WTC11 (cell line): ENCODE measurements at regions not wholly inside any gene's neighbourhood (a gene's known extent, or its start where the extent isn't known, plus 50 kb on each side); places are given as distances from the start of the nearest gene placed in this dataset.

Experiments used
- ATAC-seq: fragments of 200-7000 bp; cut with Tn5 transposase; 2 replicates; pipeline ENCODE4 v1.10.0; 2021; ENCODE audit warnings: mild to moderate bottlenecking, moderate library complexity
- CTCF ChIA-PET: fragments of 300-600 bp; sonication (Branson Sonifier 250); formaldehyde crosslinking; loops from one replicate; lab custom pipeline; 2021; ENCODE audit warnings: antibody characterized with exemption; lab: Charles Lee
- POLR2A ChIA-PET: fragments of 350-600 bp; sonication (Branson Sonifier 250); formaldehyde crosslinking; loops from one replicate; lab custom pipeline; 2021; ENCODE audit warnings: antibody characterized with exemption; lab: Charles Lee
- DNase-seq: peaks from one replicate; pipeline ENCODE4 v3.0.0; 2021; ENCODE audit warnings: low spot score
- H3K27ac Mint-ChIP-seq: 2 replicates; pipeline ENCODE4 v1.8.0; 2021; ENCODE audit warnings: mixed read lengths
- H3K27me3 Mint-ChIP-seq: 2 replicates; pipeline ENCODE4 v1.8.0; 2021; ENCODE audit warnings: low read depth, mild to moderate bottlenecking, moderate library complexity, mixed read lengths
- H3K36me3 Mint-ChIP-seq: 2 replicates; pipeline ENCODE4 v1.8.0; 2021; ENCODE audit warnings: mixed read lengths
- H3K4me1 Mint-ChIP-seq: 2 replicates; pipeline ENCODE4 v1.8.0; 2022; ENCODE audit warnings: mixed read lengths
- H3K4me3 Mint-ChIP-seq: 2 replicates; pipeline ENCODE4 v1.8.0; 2021; ENCODE audit warnings: mild to moderate bottlenecking, moderate library complexity, mixed read lengths
- H3K9me3 Mint-ChIP-seq: 2 replicates; pipeline ENCODE4 v1.8.0; 2021; ENCODE audit warnings: mixed read lengths
- ATF6 ChIP-seq: sonication (generic); formaldehyde crosslinking; IDR thresholded peaks from 2 replicates; pipeline ENCODE4 v1.8.1; 2023; ENCODE audit warnings: mild to moderate bottlenecking, missing genetic modification reagents
- CTCF ChIP-seq: fragments of 200-600 bp; IDR thresholded peaks from 2 replicates; pipeline ENCODE4 v1.8.0; 2022; ENCODE audit warnings: antibody characterized with exemption
- GRHL2 ChIP-seq: fragments of 250-450 bp; sonication (Bioruptor Pico); IDR thresholded peaks from 2 replicates; pipeline ENCODE4 v1.8.0; 2022; ENCODE audit warnings: mild to moderate bottlenecking, moderate library complexity; ENCODE audit not compliant: insufficient replicate concordance, severe bottlenecking
- NR3C1 ChIP-seq: sonication (generic); formaldehyde crosslinking; conservative IDR thresholded peaks from 2 replicates; pipeline ENCODE4 v1.8.1; 2023; ENCODE audit warnings: low read depth, mild to moderate bottlenecking, missing genetic modification reagents
- PRDM15 ChIP-seq: sonication (generic); formaldehyde crosslinking; IDR thresholded peaks from 2 replicates; pipeline ENCODE4 v1.8.0; 2022; ENCODE audit warnings: missing genetic modification reagents
- PRRX2 ChIP-seq: fragments of 250-450 bp; sonication (Bioruptor Pico); IDR thresholded peaks from 2 replicates; pipeline ENCODE4 v1.8.0; 2021; ENCODE audit warnings: mild to moderate bottlenecking
- ZNF121 ChIP-seq: sonication (generic); formaldehyde crosslinking; IDR thresholded peaks from 2 replicates; pipeline ENCODE4 v1.8.0; 2023; ENCODE audit warnings: missing genetic modification reagents
- ZNF138 ChIP-seq: sonication (generic); formaldehyde crosslinking; conservative IDR thresholded peaks from 2 replicates; pipeline ENCODE4 v1.8.1; 2022; ENCODE audit warnings: mild to moderate bottlenecking, moderate library complexity, missing genetic modification reagents
- ZNF219 ChIP-seq: sonication (generic); formaldehyde crosslinking; IDR thresholded peaks from 2 replicates; pipeline ENCODE4 v1.8.0; 2023; ENCODE audit warnings: missing genetic modification reagents, mild to moderate bottlenecking, borderline replicate concordance
- ZNF232 ChIP-seq: sonication (generic); formaldehyde crosslinking; IDR thresholded peaks from 2 replicates; pipeline ENCODE4 v1.8.0; 2022; ENCODE audit warnings: mild to moderate bottlenecking, missing genetic modification reagents
- ZNF396 ChIP-seq: fragments of 250-450 bp; sonication (Bioruptor Pico); IDR thresholded peaks from 2 replicates; pipeline ENCODE4 v1.8.0; 2021; ENCODE audit warnings: mild to moderate bottlenecking, moderate library complexity, borderline replicate concordance
- ZNF671 ChIP-seq: fragments of 250-450 bp; sonication (Bioruptor Pico); IDR thresholded peaks from 2 replicates; pipeline ENCODE4 v1.8.0; 2021; ENCODE audit warnings: mild to moderate bottlenecking
- TF ChIP-seq, protein P1 (sequence below): sonication (generic); formaldehyde crosslinking; IDR thresholded peaks from 2 replicates; pipeline ENCODE4 v1.8.0; 2022; ENCODE audit warnings: mild to moderate bottlenecking, missing genetic modification reagents
- TF ChIP-seq, protein P2 (sequence below): sonication (generic); formaldehyde crosslinking; conservative IDR thresholded peaks from 2 replicates; pipeline ENCODE4 v1.8.1; 2022; ENCODE audit warnings: mild to moderate bottlenecking, missing genetic modification reagents
- TF ChIP-seq, protein P3 (sequence below): sonication (generic); formaldehyde crosslinking; IDR thresholded peaks from 2 replicates; pipeline ENCODE4 v1.8.1; 2023; ENCODE audit warnings: mild to moderate bottlenecking, missing genetic modification reagents, moderate library complexity
- TF ChIP-seq, protein P4 (sequence below): fragments of 250-450 bp; sonication (Bioruptor Pico); IDR thresholded peaks from 2 replicates; pipeline ENCODE4 v1.9.0; 2021; ENCODE audit warnings: mild to moderate bottlenecking
- TF ChIP-seq, protein P5 (sequence below): sonication (generic); formaldehyde crosslinking; IDR thresholded peaks from 2 replicates; pipeline ENCODE4 v1.8.1; 2022; ENCODE audit warnings: mild to moderate bottlenecking, missing genetic modification reagents, moderate library complexity, borderline replicate concordance

DNA sequence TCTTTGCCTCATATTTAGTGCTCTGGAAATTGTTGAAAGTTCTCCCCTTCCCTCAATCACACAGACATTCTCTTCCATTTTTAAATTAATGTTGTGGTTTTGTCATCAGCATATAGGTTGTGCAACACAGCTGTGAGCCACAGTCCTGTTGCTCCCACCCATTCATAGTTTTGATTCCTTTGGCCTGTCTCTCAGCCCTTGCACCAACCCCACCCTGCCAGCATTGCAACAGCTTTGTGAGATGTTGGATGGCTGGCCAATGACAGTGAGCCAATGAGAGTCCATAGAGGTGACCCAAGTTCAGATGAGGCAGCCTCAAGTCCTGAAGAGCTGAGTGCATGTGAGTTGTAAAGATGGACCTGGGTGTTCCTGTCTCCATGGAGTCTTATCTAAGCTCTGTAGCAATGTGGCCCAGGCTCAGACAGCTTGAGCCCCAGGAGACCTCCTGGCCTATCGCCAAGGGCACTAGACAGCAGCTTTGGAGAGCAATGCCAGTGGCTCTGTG is 775.5 kb downstream of the RNF144A start (continued):
- TF ChIP-seq ATF6 (CRISPR knock-in tag) (no peak), ZNF121 (CRISPR knock-in tag) (no peak), ZNF671 (CRISPR knock-in tag) (no peak), PRRX2 (CRISPR knock-in tag) (no peak), ZNF396 (CRISPR knock-in tag) (no peak)
- TF ChIP-seq, protein P1, sequence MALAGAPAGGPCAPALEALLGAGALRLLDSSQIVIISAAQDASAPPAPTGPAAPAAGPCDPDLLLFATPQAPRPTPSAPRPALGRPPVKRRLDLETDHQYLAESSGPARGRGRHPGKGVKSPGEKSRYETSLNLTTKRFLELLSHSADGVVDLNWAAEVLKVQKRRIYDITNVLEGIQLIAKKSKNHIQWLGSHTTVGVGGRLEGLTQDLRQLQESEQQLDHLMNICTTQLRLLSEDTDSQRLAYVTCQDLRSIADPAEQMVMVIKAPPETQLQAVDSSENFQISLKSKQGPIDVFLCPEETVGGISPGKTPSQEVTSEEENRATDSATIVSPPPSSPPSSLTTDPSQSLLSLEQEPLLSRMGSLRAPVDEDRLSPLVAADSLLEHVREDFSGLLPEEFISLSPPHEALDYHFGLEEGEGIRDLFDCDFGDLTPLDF (CRISPR knock-in tag): no peak
- TF ChIP-seq, all 79 proteins: peak for 0

GRCh38 chr2:7693246-7694075 is 776.2 kb downstream of the RNF144A start:
- H3K27ac Mint-ChIP-seq: no peak overlapping the region

DNA sequence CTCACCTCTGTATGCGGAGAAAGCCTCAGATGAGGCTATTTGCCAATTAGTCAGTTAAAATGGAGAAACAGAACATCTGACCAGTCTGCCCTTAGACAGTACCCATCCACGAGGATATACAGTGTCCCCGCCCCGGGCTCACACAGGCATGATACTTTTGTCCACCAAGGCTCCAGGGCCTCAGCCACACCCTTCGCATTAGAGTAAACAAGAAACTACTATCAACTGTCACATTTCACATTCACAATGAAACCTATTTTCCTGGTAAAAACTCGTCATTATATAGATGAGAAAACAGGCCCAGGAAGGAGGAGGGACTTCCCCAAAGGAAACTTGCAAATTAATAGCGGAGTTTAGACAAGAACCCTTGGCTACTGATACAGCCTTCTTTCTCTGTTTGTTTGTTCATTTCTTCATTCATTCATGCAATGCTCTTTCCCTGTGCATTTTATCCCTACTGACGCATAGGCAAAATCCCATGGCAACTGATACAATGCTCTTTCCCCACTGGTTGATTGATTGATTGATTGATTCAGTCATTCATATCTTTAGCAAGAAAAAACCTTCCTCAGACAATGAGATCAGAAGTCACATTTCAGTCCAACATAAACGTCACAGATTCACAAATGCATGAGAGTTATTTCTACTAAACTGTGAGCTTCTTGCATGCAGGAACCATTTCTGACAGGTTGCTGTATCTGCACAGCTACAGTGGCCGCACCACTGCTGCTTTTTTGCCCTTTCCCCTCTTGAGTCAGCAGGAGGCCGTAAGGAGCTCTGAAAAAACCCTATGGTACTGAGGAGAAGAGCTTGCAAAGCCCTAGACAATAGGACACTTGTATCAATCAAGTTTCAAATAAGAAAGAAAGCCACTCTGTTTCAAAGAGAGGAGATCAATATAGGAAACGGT is 777.1 kb downstream of the RNF144A start:
- peaks cover 15% of the 10 kb centered on the region for H3K9me3 Mint-ChIP-seq
- no peaks in the 10 kb centered on the region for H3K27me3 Mint-ChIP-seq
- DNase-seq (no peak), ATAC-seq (no peak)
- POLR2A ChIA-PET: no interaction called here
- peaks cover 9% of the 10 kb centered on the region for H3K36me3 Mint-ChIP-seq
- CTCF ChIA-PET: interaction anchor here (1.1 kb wide), 1 partner anchor 23 kb away, joined by 3 read pairs; no protein-coding TSS in a partner anchor
- H3K27ac Mint-ChIP-seq: no peak overlapping the region
- H3K4me3 Mint-ChIP-seq: no peak overlapping the region
- peaks cover 30% of the 10 kb centered on the region for H3K4me1 Mint-ChIP-seq
- TF ChIP-seq, protein P2, sequence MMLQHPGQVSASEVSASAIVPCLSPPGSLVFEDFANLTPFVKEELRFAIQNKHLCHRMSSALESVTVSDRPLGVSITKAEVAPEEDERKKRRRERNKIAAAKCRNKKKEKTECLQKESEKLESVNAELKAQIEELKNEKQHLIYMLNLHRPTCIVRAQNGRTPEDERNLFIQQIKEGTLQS: no peak
- no peak for TF ChIP-seq CTCF
- no peak for TF ChIP-seq ZNF138
- TF ChIP-seq PRDM15 (CRISPR knock-in tag): no peak
- TF ChIP-seq ZNF232 (CRISPR knock-in tag): no peak
- no peak for TF ChIP-seq ZNF396 (CRISPR knock-in tag)
- TF ChIP-seq, protein P3, sequence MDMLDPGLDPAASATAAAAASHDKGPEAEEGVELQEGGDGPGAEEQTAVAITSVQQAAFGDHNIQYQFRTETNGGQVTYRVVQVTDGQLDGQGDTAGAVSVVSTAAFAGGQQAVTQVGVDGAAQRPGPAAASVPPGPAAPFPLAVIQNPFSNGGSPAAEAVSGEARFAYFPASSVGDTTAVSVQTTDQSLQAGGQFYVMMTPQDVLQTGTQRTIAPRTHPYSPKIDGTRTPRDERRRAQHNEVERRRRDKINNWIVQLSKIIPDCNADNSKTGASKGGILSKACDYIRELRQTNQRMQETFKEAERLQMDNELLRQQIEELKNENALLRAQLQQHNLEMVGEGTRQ (CRISPR knock-in tag): no peak

More at GRCh38 chr2:7693246-7694075, 776.2 kb downstream of the RNF144A start:
- Mint-ChIP-seq H3K4me1 (peaks cover 30% of the 10 kb centered on the region), H3K27me3 (no peaks in the 10 kb centered on the region), H3K9me3 (peaks cover 8% of the 10 kb centered on the region), H3K4me3 (no peak overlapping the region), H3K36me3 (peaks cover 6% of the 10 kb centered on the region)
- ATAC-seq: no peak
- no peak for DNase-seq
- POLR2A ChIA-PET: no interaction called here
- TF ChIP-seq ZNF219 (CRISPR knock-in tag) (no peak), NR3C1 (CRISPR knock-in tag) (no peak), GRHL2 (CRISPR knock-in tag) (no peak), ZNF232 (CRISPR knock-in tag) (no peak)
- TF ChIP-seq, protein P4, sequence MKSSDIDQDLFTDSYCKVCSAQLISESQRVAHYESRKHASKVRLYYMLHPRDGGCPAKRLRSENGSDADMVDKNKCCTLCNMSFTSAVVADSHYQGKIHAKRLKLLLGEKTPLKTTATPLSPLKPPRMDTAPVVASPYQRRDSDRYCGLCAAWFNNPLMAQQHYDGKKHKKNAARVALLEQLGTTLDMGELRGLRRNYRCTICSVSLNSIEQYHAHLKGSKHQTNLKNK (CRISPR knock-in tag): no peak
- TF ChIP-seq, protein P5, sequence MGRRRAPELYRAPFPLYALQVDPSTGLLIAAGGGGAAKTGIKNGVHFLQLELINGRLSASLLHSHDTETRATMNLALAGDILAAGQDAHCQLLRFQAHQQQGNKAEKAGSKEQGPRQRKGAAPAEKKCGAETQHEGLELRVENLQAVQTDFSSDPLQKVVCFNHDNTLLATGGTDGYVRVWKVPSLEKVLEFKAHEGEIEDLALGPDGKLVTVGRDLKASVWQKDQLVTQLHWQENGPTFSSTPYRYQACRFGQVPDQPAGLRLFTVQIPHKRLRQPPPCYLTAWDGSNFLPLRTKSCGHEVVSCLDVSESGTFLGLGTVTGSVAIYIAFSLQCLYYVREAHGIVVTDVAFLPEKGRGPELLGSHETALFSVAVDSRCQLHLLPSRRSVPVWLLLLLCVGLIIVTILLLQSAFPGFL (CRISPR knock-in tag): no peak
- CTCF ChIA-PET: no interaction called here
